Right kidney (tissue), 1 donor: ENCODE measurements at regions not wholly inside any gene's neighbourhood (a gene's known extent, or its start where the extent isn't known, plus 50 kb on each side); places are given as distances from the start of the nearest gene placed in this dataset.

Experiments
- DNase-seq: peaks from one replicate; pipeline ENCODE4 v3.0.0-alpha.2; 2016

DNA sequence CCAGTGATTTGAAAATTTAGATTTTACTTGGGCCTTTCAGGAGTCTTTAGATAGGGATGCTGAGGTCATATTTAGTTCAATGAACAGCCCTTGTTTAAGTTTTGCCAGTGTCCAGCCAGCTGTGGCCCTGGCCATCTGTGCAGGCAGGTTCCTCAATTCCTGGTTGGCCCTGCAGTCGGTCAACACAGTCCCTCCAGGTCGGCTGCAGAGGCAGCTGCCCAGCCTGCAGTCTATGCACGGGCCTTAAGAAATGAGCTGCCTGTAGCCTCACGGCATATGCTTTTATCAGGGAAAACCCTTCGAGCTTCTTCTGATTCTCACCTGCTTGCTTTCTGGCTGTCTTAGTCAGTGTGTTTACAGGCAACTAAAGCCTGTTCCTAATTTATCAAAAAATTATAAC is 199.2 kb upstream of the TPM1 start:
- DNase-seq, result no peak

GRCh38 chr15:62844564-62845240 is 197.8 kb upstream of the TPM1 start:
- no peak for DNase-seq

DNA sequence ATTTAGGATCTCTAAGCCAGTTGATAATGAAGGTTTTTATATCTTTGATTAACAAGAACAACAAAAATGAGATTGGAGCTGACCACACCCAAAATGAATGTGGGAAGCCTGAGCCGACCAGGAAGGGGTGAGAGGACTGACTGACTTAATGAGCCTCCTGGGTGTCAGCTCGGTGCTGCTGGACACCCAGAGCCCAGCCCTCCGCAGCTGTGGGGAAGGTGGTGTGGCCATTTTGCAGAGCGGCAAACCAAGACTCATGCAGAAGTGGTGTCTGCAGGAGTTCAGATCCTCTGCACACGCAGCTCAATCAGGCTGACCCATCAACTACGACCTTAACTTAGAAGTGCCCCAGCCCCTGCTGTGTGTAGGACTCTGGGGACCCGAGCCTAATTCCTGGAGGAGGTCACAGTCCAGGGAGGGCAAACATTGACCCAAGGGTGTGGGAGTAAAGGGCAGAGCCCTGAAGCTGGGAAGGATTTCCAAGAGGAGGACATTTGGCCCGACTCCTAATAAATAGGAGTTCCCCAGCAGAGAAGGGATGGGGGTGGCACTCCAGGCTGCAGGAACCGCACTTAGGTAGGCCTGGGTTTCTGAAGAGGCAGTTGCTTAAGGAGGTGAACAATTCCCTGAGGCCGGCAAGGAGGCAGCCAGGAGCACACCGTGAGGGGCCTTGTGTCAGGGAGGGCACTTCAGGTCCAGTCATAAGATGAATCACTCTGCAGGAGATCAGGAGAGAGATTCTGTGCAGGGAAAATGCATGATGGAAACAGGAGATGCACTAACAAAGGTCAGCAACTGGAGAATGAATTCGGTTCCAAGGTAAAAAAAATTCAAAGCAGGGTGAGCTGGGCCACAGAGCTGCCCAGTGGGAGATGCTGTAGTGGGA is 197.1 kb upstream of the TPM1 start:
- no peak for DNase-seq

GRCh38 chr15:62846131-62846804 is 196.3 kb upstream of the TPM1 start:
- DNase-seq, result no peak

- no peak for DNase-seq
These were observed 195.6 kb upstream of the TPM1 start for GRCh38 chr15:62846805-62847495.

DNA sequence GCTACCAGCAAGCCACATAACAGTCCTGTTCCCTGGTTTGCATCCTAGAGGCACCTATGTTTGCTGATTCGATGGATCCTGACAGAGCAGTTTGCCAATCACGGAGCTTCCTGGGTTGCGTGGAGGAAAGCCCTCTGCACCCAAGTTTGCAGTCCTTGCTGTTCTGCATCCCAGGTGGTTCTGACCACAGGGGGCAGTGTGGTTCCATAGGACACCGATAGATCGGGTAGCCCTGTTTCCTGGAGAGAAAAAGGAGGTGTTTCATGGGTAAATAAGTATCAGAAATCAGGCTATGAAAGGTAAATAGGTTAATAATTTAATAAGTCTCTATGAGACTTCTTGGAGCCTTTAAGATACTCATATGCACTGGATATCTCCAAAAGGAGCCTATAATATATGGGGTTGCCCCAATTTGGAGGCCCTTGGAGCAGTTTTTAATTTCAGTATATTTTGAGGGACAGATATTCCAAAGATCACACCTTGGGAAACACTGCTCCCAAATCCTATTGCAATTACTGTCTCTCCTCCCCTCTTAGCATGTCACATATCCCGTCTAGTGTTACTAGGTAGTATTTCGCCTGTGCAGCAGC is 194.6 kb upstream of the TPM1 start:
- DNase-seq, result no peak

DNA sequence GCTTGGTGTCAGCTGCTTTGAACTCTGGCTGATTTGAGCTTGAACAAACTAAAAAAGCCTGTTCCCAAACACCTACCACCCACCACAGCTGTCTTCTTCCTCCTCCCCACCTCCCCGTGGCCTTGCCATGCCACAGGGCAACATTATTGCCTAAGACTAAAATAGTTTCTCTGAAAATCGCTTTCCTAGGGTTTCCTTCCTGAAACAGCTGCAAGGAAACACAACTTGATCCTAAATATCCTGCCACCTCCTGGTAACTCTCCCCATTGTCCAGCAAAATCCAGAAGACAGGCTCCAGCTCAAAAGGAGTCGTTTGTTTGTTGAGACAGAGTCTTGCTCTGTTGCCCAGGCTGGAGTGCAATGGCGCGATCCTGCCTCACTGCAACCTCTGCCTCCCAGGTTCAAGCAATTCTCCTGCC is 193.9 kb upstream of the TPM1 start:
- DNase-seq, result peak; percentile 37

- no peak for DNase-seq
These were observed 193.0 kb upstream of the TPM1 start for GRCh38 chr15:62849316-62850106.

- no peak for DNase-seq
These were observed 192.2 kb upstream of the TPM1 start for GRCh38 chr15:62850318-62850717.

- peak; percentile 34 for DNase-seq
These were observed 191.7 kb upstream of the TPM1 start for GRCh38 chr15:62850791-62851291.

- no peak for DNase-seq
These were observed 189.3 kb upstream of the TPM1 start for GRCh38 chr15:62853114-62853840.

GRCh38 chr15:62853841-62854225 is 188.7 kb upstream of the TPM1 start:
- no peak for DNase-seq

GRCh38 chr15:62854420-62855084 is 188.0 kb upstream of the TPM1 start:
- no peak for DNase-seq

DNA sequence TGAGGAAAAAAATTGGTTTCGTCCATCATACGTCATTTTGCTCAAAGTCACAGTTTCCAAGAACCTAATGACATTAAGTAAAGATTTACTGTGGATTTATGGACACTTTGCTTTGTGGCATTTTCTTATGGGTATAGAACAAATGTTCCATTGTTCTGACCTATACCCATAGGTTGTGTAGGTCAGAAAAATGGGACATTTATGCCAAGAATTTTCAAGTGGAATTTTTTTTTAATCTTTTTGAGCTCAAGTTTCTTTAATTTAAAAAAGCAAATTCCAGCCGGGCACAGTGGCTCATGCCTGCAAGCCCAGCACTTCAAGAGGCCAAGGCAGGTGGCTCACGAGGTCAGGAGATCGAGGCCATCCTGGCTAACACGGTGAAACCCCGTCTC is 187.5 kb upstream of the TPM1 start:
- DNase-seq, result no peak

- DNase-seq, result no peak
These were observed 185.9 kb upstream of the TPM1 start for GRCh38 chr15:62856466-62857246.

DNA sequence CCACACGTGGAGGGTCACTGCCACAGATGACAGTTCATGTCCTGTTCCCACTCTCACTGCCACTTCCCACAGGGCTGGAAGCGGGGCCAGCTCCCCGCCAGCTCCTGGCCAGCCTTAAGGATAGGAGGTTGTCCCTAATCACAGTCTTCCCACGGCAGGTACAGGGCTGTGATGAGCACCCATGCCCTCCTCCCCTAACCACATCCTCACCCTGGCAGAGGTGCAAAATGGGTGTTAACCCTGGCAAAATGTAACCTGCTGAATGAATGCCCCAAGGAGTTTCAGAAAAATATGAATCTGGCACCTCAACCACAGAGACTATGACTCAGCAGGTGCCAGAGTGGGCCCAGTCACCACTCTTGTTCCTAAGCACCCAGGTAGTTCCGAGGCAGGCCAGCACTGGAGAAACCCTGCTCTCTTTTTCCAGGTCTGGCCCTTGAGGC is 185.1 kb upstream of the TPM1 start:
- DNase-seq, result no peak

DNA sequence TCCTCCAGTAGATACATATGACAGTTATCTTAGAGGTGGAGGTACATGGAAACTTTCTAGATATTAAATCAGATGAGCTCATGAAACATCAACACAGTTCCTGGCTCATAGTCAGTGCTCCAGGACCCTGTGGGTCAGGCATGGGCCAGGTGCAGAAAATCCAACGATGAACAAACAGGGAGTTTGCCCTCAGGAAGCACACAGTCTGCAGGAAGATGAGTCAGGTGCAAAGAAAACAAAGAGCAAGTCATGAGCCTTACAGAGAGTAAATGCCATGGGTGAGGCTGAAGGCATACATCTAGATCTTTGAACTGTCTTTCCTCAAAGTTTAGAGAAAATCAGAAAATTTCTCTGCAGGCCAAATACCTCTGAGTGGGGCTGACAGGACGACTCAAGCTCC is 184.2 kb upstream of the TPM1 start:
- DNase-seq, result no peak

DNA sequence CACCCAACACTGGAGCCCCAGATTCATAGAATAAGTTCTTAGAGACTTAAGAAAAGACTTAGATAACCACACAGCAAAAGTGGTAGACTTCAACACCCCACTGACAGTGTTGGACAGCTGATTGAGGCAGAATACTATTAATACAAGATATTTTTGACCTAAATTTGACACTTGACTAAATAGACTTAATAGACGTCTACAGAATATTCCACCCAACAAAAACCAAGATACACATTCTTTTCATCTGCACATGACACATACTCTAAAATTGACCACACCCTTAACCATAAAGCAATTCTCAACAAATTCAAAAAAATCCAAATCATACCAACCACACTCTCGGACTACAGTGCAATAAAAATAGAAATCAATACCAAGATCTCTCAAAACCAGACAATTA is 179.8 kb upstream of the TPM1 start:
- DNase-seq, result no peak

DNA sequence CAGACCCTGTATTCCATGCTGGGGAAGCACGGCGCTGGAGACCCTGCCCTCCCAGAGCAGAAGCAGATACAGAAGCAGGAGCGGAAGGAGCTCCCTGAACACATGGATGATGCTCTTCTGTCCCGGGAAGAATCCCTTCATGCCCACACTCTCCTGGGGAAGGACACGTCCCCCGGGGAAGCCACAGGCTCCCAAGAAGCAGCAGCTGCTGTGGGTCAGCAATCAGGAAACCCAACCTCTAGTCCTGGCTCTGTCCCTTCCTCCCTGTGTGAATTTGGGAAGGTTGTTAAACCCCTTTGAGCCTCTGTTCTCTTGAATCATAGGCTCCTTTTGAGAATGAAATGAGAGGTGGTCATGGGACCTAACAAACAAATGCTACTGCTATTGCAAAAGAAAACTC is 176.2 kb upstream of the TPM1 start:
- DNase-seq, result no peak
